ENCODE measurements at regions not wholly inside any gene's neighbourhood (a gene's known extent, or its start where the extent isn't known, plus 50 kb on each side); places are given as distances from the start of the nearest gene placed in this dataset.
"Not testable (repeated sequence)": the region's sequence is repeated elsewhere in the genome, so short reads cannot be mapped to it uniquely, and the experiment has no call there.

- peak; percentile 27 for DNase-seq (ENCODE audit: low spot score)
These were observed 153.5 kb upstream of the STK32A start for GRCh38 chr5:147081311-147081764.

GRCh38 chr5:147084702-147085101 is 150.1 kb upstream of the STK32A start:
- DNase-seq (ENCODE audit: low spot score), result peak; percentile 5

GRCh38 chr5:147085409-147085808 is 149.4 kb upstream of the STK32A start:
- DNase-seq (ENCODE audit: low spot score), result no peak

- DNase-seq (ENCODE audit: low spot score), result no peak
These were observed 142.8 kb upstream of the STK32A start for GRCh38 chr5:147092044-147092443.

GRCh38 chr5:147093138-147093537 is 141.7 kb upstream of the STK32A start:
- no peak for DNase-seq (ENCODE audit: low spot score)

GRCh38 chr5:147095740-147096139 is 139.1 kb upstream of the STK32A start:
- no peak for DNase-seq (ENCODE audit: low spot score)

GRCh38 chr5:147098233-147098790 is 136.5 kb upstream of the STK32A start:
- DNase-seq (ENCODE audit: low spot score), result peak; percentile 33

- DNase-seq (ENCODE audit: low spot score), result no peak
These were observed 133.0 kb upstream of the STK32A start for GRCh38 chr5:147101659-147102369.

- no peak for DNase-seq (ENCODE audit: low spot score)
These were observed 121.9 kb upstream of the STK32A start for GRCh38 chr5:147112899-147113298.

GRCh38 chr5:147113967-147114366 is 120.9 kb upstream of the STK32A start:
- DNase-seq (ENCODE audit: low spot score), result no peak

- DNase-seq (ENCODE audit: low spot score), result not testable (repeated sequence)
These were observed 95.1 kb upstream of the STK32A start for GRCh38 chr5:147139759-147140158.

GRCh38 chr5:147140558-147140957 is 94.3 kb upstream of the STK32A start:
- no peak for DNase-seq (ENCODE audit: low spot score)

GRCh38 chr5:147141580-147141979 is 93.2 kb upstream of the STK32A start:
- not testable (repeated sequence) for DNase-seq (ENCODE audit: low spot score)

- DNase-seq (ENCODE audit: low spot score), result no peak
These were observed 91.6 kb upstream of the STK32A start for GRCh38 chr5:147143215-147143614.

GRCh38 chr5:147145328-147145727 is 89.5 kb upstream of the STK32A start:
- DNase-seq (ENCODE audit: low spot score), result no peak

GRCh38 chr5:147148715-147149114 is 86.1 kb upstream of the STK32A start:
- DNase-seq (ENCODE audit: low spot score), result no peak

GRCh38 chr5:147152086-147152485 is 82.7 kb upstream of the STK32A start:
- no peak for DNase-seq (ENCODE audit: low spot score)

- no peak for DNase-seq (ENCODE audit: low spot score)
These were observed 80.0 kb upstream of the STK32A start for GRCh38 chr5:147154809-147155208.

GRCh38 chr5:147156012-147156411 is 78.8 kb upstream of the STK32A start:
- no peak for DNase-seq (ENCODE audit: low spot score)

- DNase-seq (ENCODE audit: low spot score), result peak; percentile 5
These were observed 73.7 kb upstream of the STK32A start for GRCh38 chr5:147160902-147161700.

GRCh38 chr5:147162740-147163139 is 72.1 kb upstream of the STK32A start:
- no peak for DNase-seq (ENCODE audit: low spot score)

GRCh38 chr5:147167529-147167928 is 67.3 kb upstream of the STK32A start:
- no peak for DNase-seq (ENCODE audit: low spot score)

All from cerebellar cortex (tissue), 1 donor.